ENCODE measurements at regions not wholly inside any gene's neighbourhood (a gene's known extent, or its start where the extent isn't known, plus 50 kb on each side); places are given as distances from the start of the nearest gene placed in this dataset.
A peak's percentile ranks its signal among the peaks of the same experiment; 100 is the strongest.
"Not testable (repeated sequence)": the region's sequence is repeated elsewhere in the genome, so short reads cannot be mapped to it uniquely, and the experiment has no call there.

DNA sequence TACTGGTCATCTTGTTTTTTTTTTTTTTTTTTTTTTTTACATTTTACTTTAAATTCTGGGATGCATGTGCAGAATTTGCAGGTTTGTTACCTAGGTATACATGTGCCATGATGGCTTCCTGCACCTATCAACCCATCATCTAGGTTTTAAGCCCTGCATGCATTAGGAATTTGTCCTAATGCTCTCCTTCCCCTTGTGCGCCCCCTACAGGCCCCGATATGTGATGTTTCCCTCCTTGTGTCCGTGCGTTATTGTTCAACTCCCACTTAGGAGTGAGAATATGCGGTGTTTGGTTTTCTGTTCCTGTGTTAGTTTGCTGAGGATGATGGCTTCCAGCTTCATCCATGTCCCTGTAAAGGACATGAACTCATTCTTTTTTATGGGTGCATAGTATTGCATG is 249.6 kb upstream of the SLC16A7 start:
- DNase-seq (ENCODE audit: low spot score) = peak; percentile 14

- no peak for DNase-seq (ENCODE audit: low spot score)
Measured at GRCh38 chr12:59345406-59345805, 250.4 kb upstream of the SLC16A7 start.

- DNase-seq (ENCODE audit: low spot score) = no peak
Measured at GRCh38 chr12:59344224-59344623, 251.6 kb upstream of the SLC16A7 start.

GRCh38 chr12:59329462-59329861 is 266.4 kb upstream of the SLC16A7 start:
- no peak for DNase-seq (ENCODE audit: low spot score)

- not testable (repeated sequence) for DNase-seq (ENCODE audit: low spot score)
Measured at GRCh38 chr12:59328395-59329075, 267.3 kb upstream of the SLC16A7 start.

DNA sequence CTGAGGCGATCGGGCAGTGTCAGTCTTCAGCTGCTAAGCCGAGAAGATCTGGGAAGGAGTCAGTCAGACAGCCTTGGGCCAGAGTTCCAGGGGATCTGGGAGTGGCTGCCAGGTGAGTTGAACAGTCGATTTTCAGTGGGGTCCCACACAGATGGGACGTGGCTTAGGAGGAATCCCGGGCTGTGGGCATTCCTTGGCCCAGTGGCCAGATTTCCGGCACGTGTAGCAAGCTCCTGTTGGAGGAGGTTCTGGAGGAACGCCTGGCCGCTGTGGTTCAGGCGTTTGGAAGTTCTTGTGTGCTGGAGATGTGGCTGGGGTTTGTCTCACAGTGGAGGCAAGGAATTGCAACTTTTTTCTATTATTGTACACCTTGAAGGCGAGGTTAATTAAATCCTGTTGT is 269.4 kb upstream of the SLC16A7 start:
- not testable (repeated sequence) for DNase-seq (ENCODE audit: low spot score)

- peak; percentile 28 for DNase-seq (ENCODE audit: low spot score)
Measured at GRCh38 chr12:59322473-59322872, 273.4 kb upstream of the SLC16A7 start.

DNA sequence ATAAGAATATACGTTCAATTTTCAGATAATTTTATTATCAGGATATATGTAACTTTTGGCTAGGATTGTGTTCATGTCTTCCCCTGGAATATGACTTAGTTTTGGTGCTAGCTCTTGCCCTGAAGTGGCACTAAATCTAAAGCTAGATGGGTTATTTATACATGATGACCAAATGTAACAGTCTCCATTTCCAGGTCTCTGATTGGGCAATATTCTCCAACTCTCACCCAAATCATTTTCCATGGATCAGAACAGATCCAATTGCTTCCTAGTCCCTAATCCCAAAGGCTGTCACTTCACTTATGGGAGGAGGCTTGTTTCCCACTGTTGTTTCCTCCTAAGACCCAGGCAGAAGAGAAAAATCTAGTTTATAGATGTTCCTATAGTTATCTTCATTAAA is 274.6 kb upstream of the SLC16A7 start:
- DNase-seq (ENCODE audit: low spot score) = no peak

GRCh38 chr12:59320112-59320511 is 275.7 kb upstream of the SLC16A7 start:
- no peak for DNase-seq (ENCODE audit: low spot score)

DNA sequence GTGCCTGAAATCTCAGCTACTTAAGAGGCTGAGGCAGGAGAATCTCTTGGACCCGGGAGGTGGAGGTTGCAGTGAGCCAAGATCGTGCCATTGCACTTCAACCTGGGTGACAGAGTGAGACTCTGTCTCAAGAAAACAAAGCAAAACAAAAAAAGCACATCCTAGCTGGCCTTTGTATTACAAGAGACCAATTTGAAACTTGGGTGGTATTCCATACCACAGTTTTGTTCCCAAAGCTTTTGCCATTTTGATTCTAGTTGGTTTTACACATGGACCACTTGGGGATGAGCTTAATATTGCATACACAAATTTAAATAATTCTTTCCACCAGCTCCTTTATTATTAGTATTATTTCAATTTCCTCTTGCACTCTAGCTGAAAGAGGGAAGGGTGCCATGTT is 276.9 kb upstream of the SLC16A7 start:
- DNase-seq (ENCODE audit: low spot score) = no peak

DNA sequence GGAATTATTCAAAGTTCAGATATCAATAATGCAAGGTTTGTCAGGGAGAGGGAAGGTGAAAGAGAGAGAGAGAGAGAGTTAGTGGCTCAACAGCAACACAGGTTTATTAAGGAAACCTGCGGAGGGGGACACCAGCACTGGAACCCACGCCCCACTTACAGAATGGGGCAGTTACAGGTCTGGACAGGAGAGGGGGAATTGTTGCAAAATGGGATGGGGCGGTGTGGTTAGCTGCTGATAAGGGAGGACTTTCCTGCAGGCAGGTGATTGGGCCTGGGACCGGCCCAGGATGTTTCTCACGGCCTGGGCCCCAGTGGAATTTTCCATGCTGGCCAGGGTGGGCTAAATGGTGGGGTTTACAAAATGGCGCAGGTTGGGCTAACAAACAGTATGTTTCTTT is 278.2 kb upstream of the SLC16A7 start:
- DNase-seq (ENCODE audit: low spot score) = no peak

DNA sequence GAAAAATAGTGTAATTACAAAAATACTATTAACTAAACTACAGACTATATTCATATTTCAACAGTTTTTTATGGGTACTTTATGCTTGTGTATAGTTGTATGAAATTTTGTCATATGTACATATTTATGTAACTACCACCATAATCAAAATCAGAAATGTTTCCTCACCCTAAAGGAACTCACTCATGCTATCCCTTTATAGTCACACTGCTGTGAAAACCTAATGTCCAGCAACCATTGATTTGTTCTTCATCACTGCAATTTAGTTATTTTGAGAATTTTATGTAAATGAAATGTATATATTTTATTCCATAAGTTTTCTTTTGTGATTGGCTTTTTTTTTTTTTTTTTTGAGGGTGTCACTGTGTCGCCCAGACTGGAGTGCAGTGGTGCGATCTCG is 278.9 kb upstream of the SLC16A7 start:
- no peak for DNase-seq (ENCODE audit: low spot score)

DNA sequence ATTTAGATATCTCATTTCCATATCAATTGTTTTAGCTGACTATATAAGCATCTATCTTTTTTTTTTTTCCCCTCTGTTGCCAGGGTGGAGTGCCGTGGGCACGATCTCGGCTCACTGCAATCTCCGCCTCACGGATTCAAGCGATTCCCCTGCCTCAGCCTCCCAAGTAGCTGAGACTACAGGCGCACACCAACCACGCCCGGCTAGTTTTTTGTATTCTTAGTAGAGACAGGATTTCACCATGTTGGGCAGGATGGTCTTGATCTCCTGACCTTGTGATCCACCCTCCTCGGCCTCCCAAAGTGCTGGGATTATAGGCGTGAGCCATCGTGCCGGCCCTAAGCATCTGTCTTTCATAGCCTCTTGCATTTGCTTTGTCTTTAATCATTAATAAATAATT is 279.5 kb upstream of the SLC16A7 start:
- not testable (repeated sequence) for DNase-seq (ENCODE audit: low spot score)

DNA sequence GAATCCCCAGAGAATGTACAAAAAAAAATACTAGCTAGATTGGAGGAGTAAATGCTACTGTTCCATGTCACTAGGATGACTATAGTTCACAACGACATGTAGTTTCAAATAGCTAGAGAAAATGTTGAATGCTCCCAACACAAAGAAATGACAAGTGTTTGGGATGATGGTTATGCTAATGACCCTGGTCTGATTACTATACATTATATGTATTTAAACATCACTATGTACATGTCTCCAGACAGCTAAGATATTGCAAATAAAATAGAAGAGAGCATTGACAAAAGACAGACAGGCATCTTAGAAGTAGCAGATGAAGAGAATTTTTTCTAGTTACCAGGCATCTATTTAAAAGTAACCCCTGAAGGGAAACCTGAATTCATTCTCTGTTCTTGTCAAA is 281.6 kb upstream of the SLC16A7 start:
- no peak for DNase-seq (ENCODE audit: low spot score)

- DNase-seq (ENCODE audit: low spot score) = no peak
Measured at GRCh38 chr12:59304077-59304721, 291.6 kb upstream of the SLC16A7 start.

- DNase-seq (ENCODE audit: low spot score) = no peak
Measured at GRCh38 chr12:59298296-59298695, 297.5 kb upstream of the SLC16A7 start.

GRCh38 chr12:59294221-59294620 is 301.6 kb upstream of the SLC16A7 start:
- no peak for DNase-seq (ENCODE audit: low spot score)

GRCh38 chr12:59282999-59283398 is 312.8 kb upstream of the SLC16A7 start:
- no peak for DNase-seq (ENCODE audit: low spot score)

DNA sequence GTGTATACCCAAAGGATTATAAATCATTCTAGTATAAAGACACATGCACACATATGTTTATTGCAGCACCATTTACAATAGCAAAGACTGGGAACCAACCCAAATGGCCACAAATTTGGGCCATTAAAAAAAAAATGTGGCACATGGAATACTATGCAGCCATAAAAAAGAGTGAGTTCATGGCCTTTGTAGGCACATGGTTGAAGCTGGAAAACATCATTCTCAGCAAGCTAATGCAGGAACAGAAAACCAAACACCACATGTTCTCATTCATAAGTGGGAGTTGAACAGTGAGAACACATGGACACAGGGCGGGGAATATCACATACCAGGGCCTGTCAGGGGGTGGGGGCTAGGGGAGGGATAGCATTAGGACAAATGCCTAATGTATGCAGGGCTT is 322.3 kb upstream of the SLC16A7 start:
- DNase-seq (ENCODE audit: low spot score) = not testable (repeated sequence)

DNA sequence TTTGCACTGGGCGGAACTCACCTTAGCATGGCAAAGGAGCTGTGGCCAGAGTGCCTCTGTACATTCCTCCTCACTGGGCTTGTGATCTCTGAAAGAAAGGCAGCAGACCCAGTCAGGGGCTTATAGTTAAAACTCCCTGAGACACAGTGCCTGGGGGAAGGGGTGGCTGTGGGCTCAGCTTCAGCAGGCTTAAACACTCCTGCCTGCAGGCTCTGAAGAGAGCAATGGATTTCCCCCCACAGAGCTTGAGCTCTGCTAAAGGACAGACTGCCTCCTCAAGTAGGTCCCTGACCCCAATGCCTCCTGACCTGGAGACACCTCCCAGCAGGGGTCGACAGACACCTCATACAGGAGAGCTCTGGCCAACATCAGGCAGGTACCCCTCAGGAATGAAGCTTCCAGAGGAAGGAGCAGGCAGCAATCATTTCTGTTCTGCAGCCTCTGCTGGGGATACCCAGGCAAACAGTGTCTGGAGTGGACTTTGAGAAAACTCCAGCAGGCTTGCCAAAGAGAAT is 327.5 kb upstream of the SLC16A7 start:
- DNase-seq (ENCODE audit: low spot score) = no peak

GRCh38 chr12:59260202-59260601 is 335.6 kb upstream of the SLC16A7 start:
- no peak for DNase-seq (ENCODE audit: low spot score)

GRCh38 chr12:59252731-59253130 is 332.4 kb upstream of the LRIG3 start:
- DNase-seq (ENCODE audit: low spot score) = no peak

DNA sequence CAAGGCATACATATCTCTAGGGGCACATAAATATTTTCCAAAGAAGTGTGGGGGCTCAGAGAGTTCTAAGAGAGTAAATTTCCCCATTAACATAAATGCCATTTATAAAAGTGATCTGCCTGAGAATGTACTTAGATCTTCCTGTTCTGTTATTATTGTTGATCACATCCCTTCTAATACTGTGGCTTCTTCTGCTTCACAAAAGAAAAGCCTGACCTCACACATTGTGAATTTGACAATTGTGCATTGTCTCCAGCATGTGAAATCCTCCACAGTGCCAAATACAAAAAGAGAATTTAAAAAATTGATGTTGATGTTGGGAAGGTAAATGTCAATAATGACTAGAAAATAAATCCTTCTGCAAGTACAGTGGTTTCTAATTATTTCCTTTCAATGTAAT is 330.5 kb upstream of the LRIG3 start:
- DNase-seq (ENCODE audit: low spot score) = no peak

DNA sequence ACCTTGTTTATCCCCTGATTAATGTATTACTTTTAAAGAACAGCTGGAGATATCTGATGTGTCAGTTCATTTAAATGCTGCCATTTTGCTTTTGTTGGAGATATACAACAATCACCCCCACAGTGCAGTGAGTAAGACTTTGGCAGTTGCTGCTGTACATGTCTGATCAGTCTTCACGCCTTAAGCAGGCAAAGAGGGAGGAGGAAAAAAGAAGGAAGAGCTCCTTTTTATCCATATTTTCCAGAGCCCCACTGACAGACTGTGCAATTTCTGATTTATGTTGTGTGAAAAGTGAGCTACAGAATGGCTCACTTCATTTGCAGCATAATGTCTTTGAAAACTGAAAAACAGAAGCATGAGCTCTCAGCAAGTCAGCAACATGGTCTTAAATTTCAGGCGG is 319.7 kb upstream of the LRIG3 start:
- DNase-seq (ENCODE audit: low spot score) = no peak
